ENCODE measurements at regions not wholly inside any gene's neighbourhood (a gene's known extent, or its start where the extent isn't known, plus 50 kb on each side); places are given as distances from the start of the nearest gene placed in this dataset.

DNA sequence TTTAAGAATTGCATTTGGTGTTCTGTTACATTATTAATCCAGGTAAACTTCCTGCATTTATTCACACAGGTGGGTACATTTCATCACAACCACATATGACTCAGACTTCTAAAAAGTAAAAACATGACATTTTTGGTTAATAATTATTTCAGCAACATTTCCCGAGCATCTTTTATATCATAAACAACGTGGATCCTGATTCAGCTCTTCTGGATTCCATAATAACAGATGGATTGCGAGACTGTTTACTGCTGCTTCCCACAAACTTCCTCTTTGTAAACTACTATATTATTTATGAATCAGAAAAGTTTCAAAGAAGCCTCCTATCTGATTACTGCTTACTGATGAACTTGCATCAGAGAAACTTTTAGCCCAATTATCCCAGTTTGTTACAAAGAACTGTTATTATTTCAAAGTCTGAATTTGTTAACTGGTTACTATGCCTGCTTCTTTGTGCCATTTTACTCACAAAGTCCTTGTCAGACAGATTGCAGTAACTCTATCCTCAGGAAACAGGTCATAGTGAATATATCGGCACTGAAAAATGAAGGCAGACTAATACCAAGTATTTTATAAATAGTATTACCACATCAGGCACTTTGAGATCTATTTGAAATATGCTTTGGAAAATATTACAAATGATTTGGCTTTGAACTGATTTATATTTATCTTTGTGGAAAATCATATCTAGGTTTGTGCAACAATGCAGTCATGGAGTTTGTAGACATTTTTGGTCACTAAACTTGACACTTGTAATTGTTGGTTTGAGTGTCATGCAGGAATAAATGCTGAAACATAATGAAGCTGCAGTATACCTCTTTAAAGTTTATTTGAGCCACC, 511.6 kb downstream of the PLCL1 start:
- no peak for DNase-seq (ENCODE audit: low read depth in 4 of 4, low spot score in 3 of 4)

DNA sequence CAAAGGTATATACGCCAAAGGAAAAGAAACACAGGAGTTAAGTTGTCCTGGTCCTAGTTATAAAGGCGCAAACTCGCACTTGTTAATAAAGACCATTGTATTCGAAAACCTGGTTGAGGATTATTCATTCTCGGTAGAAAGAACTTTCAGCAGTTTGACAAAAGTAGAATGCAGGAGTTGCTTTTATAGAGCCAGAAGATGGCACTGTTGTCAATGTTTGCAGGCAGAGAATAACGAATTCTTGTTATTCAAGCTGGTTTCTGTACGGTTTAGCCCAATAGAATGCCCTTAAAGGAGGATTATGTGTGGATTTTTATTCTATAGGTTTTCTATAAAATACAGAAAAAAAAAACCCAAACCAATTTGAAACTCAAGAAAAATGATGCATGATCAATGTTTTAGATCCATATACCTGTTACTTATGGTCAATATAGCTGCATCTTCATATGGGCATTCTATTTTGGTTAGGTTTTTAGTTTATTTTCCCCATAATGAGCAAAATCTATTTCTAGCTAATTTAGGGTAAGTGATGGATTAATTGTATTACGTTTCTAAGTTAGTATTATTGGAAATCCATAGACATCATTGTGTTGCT, 510.3 kb downstream of the PLCL1 start:
- peak; percentile 28 to 53 (median 39) for DNase-seq (ENCODE audit: low read depth in 4 of 4, low spot score in 3 of 4)

DNA sequence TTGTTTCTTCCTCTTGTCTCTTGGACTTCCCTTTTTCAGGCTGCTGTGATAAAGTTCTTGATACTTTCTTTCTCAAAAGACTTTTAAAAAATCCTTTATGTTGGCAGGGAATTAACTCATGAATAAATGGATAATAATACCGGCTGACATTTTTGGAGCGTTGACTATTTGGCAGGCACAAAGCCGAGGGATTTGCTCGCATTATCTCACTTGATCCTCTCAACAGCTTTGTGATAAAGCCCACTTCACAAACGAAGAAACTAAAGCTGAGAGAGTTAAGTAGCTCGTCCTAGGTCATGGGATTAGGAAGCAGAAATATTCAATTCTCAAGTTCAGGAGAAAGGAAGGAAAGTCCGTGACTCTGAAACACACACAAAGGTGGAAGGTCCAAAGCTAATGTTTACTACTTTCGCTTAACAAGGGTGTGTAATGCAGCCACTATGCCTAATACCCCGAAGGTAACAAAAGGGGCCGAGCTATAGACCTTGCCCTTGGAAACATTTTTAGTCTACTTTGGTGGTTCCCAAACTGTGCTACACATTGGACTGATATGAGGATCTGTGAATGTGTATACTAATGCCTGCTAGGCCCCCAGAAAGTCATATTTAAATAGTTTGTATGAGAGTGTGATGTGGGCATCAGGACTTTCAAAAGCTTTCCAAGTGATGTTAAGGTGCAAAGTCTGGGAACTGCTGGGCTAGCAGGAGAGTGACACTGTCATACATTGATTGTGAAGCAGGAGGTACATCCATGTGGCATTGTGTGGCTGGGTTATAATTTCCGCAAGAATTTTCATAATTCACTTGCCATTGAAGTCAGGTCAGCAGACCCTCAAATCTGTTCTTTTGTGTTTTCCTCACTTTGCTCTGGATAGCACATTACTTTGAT, 508.4 kb downstream of the PLCL1 start:
- DNase-seq (ENCODE audit: low read depth in 4 of 4, low spot score in 3 of 4) = no peak

DNA sequence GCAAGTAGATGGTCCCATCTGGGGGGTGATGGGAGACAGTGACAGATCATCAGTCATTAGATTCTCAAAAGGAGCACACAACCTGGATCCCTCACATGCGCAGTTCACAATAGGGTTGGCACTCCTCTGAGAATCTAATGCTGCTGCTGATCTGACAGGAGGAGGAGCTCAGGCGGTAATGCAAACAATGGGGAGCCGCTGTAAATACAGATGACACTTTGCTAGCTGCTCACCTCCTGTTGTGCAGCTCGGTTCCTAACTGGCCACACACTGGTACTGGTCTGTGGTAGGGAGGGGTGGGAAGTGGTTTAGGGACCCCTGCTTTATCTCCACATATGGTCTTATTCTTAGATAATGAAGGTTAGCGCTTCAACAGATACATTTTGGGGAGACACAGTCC, 506.6 kb downstream of the PLCL1 start:
- no peak for DNase-seq (ENCODE audit: low read depth in 4 of 4, low spot score in 3 of 4)

- peak in 3 of 4 donors; percentile 32 to 36 (median 35) for DNase-seq (ENCODE audit: low read depth in 4 of 4, low spot score in 3 of 4)
These were observed 505.4 kb downstream of the PLCL1 start for GRCh38 chr2:198309673-198310280.

- no peak for DNase-seq (ENCODE audit: low read depth in 4 of 4, low spot score in 3 of 4)
These were observed 504.7 kb downstream of the PLCL1 start for GRCh38 chr2:198309081-198309480.

- no peak for DNase-seq (ENCODE audit: low read depth in 4 of 4, low spot score in 3 of 4)
These were observed 504.0 kb downstream of the PLCL1 start for GRCh38 chr2:198308368-198308767.

GRCh38 chr2:198307093-198307492, 502.7 kb downstream of the PLCL1 start:
- DNase-seq (ENCODE audit: low read depth in 4 of 4, low spot score in 3 of 4) = no peak

- no peak for DNase-seq (ENCODE audit: low read depth in 4 of 4, low spot score in 3 of 4)
These were observed 500.5 kb downstream of the PLCL1 start for GRCh38 chr2:198304859-198305258.

DNA sequence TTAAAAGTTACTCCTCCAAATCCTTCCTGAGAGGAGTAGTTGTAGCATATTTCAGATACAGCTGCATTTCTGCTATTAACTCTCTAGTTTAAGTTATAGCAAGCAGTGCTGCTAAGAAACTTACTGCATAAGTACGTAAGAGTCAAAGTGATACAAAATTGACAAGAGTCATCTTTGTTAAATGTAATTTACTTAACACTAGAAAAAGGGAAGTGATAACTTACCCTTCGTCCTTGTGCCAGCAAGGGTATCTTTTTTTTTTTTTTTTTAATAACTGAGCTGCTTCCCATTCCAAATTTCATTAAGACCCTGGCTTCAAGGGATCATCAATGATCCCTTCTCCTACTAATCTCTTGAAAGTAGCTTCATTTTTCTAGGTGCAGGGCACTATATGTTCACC, 493.0 kb downstream of the PLCL1 start:
- DNase-seq (ENCODE audit: low read depth in 4 of 4, low spot score in 3 of 4) = no peak

GRCh38 chr2:198296665-198297308, 492.4 kb downstream of the PLCL1 start:
- peak; percentile 60 to 77 (median 66) for DNase-seq (ENCODE audit: low read depth in 4 of 4, low spot score in 3 of 4)

- DNase-seq (ENCODE audit: low read depth in 4 of 4, low spot score in 3 of 4) = no peak
These were observed 488.9 kb downstream of the PLCL1 start for GRCh38 chr2:198293281-198293680.

GRCh38 chr2:198289811-198290210, 485.4 kb downstream of the PLCL1 start:
- DNase-seq (ENCODE audit: low read depth in 4 of 4, low spot score in 3 of 4) = no peak

DNA sequence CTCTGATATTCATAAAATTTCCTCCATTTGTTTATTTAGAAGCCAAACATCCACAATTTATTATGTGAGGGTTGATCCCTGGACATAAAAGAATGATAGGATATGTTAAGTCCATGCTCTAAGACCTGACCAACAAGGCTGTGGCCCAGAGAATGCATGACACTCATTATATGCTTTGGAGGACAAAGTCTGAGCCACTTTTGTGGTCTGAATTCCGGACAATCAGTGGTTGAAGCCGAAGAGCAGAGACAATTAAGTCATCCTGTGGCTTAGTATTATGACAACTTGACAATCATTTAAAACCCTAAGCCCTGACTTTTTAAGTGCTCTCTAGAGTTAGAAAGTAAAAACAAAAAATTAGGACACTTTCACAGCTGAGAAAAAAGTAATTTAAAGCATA, 483.3 kb downstream of the PLCL1 start:
- no peak for DNase-seq (ENCODE audit: low read depth in 4 of 4, low spot score in 3 of 4)

DNA sequence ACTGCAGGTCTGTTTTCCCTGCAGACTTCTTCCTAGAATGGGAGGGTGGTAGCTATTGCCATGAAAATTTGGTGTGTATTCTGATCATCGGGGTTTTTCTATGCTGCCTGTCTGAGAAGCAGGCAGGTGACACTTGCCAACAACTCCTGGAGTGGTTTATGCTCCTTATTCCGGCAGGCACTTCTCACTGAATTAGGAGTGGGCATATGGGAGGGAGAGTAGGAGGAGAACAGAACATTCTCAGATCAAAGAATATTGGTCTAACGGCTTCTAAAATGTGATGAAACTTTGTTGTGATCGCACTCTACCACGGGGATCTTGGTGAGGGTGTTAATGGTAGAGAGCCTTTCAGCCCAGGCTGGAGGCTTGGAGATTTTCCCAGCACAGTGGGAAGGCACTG, 480.8 kb downstream of the PLCL1 start:
- no peak for DNase-seq (ENCODE audit: low read depth in 4 of 4, low spot score in 3 of 4)

DNA sequence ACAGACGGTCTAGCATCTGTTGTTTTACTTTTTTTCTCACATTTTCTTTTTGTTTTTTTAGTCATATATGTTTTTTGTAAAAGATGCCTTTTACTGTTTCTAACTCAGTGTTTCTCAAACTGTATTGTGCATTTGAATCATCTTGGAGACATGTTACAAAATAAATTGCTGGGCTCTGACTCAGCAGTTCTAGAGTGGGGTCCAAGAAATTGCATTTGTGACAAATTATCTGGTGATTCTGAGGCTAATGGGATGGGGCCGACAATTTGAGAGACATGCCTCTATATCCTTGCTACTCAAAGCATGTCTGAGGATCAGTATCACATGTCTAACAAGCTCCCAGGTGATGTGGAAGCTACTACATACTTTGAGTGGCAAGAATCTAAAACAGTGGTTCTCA, 478.8 kb downstream of the PLCL1 start:
- DNase-seq (ENCODE audit: low read depth in 4 of 4, low spot score in 3 of 4) = no peak

DNA sequence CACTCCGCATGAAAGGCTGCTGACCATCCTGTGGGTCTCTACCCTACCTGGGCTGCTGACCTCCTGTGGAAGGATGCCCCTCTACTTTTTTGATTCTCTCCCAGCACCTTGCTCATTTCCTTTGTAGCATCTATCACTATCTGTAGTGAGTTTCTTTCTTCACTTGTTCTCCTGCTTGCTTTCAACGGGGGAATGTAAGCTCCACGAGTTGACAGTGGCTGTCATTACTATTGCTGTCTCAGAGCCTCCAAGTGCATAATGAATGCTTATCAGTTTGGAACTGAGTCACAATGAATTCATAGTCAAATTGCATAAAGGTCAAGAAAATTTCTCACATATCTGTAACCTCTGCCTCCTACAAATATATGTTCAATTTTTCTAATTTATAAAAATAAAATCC, 477.7 kb downstream of the PLCL1 start:
- DNase-seq (ENCODE audit: low read depth in 4 of 4, low spot score in 3 of 4) = no peak

- DNase-seq (ENCODE audit: low read depth in 4 of 4, low spot score in 3 of 4) = no peak
These were observed 475.8 kb downstream of the PLCL1 start for GRCh38 chr2:198280145-198280544.

DNA sequence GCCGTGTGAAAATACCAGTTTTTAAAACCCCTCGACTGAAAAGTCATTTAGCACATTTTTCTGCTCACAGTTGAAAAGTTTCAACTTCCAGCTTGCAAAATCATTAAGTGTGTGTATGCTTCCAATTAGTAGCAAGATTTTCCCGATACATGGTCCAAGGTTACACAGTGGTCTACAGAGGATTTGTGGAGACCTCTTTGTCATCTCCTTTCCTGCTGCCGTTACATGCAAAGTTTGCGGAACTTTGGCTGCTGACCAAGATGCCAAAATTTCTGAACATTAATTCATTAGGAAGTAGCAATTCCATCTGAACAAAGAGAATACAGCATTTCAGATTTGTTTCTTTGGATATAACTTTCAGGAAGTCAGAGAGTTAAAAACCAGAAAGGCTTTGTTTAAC, 474.6 kb downstream of the PLCL1 start:
- no peak for DNase-seq (ENCODE audit: low read depth in 4 of 4, low spot score in 3 of 4)

DNA sequence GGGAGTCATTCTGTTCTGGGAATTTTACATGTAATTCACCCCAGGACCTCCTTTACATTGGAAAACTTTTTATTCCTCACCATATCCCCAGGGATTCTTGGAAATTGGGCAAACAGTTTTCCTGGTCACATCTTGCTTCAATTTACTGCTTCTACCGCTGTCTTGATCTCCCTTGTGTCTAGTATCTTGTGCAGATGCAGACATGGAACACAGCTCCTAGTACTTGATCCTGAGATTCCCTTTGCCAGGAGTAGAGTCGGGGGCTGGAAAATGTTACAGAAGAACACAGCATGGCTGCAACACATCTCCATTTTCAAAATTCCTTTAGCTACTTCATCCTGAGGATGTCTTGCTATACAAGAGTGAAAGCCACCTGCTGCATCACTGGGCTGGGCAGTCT, 472.8 kb downstream of the PLCL1 start:
- DNase-seq (ENCODE audit: low read depth in 4 of 4, low spot score in 3 of 4) = no peak

All from right renal pelvis (tissue), 4 donors.